ENCODE measurements at regions not wholly inside any gene's neighbourhood (a gene's known extent, or its start where the extent isn't known, plus 50 kb on each side); places are given as distances from the start of the nearest gene placed in this dataset.

DNA sequence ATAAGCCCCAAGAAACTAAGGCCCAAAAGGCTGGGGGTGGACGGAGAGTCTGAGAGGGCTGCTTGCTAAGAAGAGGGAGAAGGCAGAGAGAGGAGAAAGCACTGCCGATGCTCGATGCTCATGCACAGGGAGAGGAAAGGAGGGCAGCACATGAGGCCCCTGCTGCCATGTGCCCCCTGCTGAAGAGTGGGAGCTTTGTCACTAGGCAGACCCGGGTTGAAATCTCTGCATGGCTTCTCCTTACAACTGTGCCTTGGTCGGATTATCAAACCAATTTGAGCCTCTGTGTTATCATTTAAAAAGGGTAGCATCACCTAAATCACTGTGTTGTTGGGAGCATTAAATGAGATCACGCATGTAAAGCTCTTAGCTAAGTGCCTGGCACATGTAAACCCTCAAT lies 330.5 kb downstream of the NXPE2 start:
- no peak for DNase-seq (ENCODE audit: low read depth in 2 of 2)

DNA sequence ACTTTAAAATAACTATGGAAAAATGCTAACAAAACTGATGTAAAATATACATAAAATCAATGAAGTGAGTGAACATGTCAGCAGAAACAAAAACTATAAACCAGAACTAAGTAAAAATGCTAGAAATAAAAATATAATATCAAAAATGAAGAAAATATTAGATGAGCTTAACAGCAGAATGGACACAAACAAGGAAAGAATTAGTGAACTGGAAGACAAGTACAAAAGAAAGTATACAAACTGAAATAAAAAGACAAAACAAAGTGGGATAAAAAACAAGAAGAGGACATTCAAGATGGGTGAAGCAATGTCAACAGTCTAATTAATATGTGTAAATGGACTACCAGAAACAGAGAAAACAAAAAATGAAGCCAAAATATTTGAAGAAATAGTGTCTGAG lies 339.2 kb downstream of the NXPE2 start:
- no peak for DNase-seq (ENCODE audit: low read depth in 2 of 2)

DNA sequence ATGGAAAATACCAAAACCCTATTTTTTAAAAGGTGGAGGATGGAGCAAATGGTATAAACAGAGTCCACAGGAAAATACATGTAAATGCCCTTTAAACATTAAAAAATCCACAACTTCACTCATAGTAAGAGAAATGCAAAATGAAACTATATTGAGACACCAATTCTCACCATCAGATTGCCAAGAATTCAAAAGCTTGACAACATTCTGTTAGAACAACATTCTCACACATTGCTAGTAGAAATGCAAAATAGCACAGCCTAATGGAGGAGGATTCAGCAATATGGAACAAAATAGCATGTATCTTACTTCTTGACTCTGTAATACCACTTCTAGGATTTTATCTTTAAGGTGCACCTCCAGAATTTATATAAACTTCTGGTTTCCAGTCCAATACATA lies 351.8 kb downstream of the NXPE2 start:
- no peak for DNase-seq (ENCODE audit: low read depth in 2 of 2)

DNA sequence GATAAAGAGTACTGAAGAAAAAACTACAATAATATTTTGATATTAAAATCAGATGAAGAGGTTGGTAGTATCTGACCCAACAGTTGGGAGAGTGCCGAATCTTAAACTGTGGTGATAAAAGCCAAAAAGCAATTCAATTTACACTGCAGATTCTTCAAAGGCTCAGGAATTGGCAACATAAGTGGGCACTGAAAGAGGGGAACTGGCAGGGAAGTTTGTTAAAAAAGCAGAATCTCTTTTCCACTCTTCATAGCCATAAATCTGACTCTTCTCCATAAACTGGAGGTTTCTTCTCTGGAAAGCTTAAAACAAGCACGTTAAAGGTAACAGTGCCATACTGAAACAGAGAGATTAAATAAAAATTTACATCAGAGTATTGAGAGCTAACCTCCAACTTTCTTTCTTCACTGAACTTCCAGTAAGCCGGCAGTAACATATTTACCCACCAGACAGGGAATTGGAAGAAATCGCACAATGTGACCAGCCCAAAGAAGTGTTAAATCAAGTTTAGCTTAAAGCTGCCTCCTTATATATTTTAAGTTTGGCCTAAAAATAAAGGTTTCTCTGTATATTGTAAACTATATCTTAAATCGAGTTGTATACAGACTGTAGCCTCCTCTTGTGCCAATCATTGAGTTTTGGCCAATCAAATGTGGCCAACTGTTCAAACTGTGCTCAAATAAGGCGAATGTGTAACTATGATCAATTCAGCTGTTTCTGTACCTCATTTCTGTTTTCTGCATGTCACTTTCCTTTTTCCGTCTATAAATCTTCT lies 358.3 kb downstream of the NXPE2 start:
- DNase-seq (ENCODE audit: low read depth in 2 of 2), result no peak

DNA sequence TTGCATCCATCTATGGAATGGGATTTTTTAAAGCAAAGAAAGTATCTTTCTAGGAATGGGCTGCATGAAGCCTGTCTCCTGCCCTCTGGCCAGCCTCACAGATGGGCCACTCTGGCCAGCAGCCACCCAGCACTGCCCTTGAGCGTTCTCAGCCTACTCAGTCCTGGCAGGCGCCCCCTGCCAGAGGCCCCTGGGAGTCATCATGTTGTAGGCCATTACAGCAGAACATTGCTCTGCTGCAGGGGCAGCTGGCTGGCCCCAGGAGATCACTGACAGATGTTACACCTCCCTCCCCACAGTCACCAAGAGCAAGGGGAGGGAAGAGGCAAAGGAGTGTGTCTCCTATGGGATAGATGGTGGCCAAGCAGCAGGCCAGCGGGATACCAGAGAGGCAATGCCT lies 363.7 kb downstream of the NXPE2 start:
- DNase-seq (ENCODE audit: low read depth in 2 of 2), result no peak

DNA sequence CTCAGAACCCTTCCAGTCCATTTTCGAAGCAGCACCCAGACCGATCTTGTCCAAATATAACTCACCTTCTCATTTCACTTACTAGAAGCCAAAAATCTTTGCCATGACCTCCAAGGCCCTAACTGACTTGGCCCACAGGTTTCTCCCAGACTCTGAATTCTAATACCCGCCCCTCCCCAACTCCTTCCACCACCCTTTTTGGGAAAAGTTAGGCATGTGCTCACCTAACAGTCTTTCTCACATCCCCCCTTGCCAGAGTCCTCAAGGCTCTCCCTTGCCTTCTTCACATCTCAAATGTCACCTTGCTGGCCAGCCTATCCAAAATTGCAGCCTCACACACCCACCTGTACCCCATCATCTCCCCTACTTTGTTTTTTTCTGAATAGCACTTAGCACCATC lies 369.3 kb downstream of the NXPE2 start:
- DNase-seq (ENCODE audit: low read depth in 2 of 2), result no peak

DNA sequence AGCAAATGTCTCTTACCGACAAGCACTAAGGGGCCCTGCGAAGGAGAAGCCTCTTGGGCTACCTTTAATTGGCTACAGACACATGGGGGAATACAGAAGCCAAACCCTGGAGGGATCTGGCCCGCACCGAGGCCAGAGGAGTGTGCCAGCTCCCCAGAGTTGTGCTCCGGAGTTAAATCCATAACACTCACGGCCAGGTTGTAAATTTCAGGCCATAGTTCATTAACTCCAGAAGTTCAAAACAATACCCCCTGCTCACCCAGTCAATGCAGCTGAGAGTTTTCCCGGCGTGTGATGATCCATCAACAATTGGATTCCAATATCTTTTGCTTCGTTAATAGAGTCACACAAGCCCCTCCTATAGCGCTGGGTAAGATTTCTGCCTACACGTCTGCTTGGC lies 371.5 kb downstream of the NXPE2 start:
- no peak for DNase-seq (ENCODE audit: low read depth in 2 of 2)

DNA sequence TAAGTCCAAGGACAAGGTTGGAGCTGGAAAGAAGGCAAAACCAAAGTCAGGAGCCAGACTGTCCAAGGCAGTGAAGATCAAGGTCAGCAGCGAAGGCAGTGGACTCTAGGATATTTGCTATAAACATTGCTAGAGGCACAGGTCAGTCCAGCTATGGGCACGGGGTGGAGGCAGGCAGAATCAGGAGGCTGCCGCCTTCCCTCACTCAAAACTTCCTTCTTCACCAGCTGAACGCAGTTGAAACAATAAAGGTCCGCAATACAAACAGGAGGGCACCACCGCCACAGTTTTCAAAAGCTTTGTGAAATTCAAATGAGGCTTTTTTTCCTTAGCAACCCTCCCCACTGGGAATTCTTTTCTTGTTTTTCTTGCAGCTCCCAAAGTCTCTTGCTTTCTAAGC lies 372.4 kb downstream of the NXPE2 start:
- DNase-seq (ENCODE audit: low read depth in 2 of 2), result no peak

DNA sequence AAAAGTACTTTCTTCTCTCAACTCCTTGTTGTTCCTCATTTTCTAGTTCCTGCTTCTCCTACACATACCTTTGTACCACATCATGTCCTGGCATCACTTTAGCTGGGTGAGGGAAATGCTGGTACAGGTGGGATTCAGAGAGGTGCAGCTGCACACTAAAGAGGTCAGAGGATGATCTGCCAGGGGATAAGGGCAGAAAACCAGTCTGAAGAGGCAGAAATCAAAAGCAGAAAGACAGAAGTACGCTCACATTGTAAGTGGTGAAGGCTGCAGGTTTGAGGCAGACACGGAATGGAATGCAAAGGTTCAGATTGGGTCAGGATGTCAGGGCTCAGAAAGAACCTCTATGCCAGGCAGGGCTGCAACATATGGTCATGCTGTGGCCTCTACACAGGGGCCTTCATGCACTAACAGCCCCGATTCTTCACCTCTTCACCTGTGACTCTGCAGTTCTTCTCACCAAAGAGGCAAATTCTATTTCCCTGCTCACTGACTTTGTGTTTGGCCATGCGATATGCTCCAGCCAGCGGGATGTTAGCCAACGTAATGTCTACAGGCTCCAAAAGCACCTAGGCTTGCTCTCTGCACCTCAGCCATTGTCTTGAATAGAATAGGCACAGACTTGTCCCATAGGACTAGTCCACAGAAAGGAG lies 373.7 kb downstream of the NXPE2 start:
- DNase-seq (ENCODE audit: low read depth in 2 of 2), result no peak

DNA sequence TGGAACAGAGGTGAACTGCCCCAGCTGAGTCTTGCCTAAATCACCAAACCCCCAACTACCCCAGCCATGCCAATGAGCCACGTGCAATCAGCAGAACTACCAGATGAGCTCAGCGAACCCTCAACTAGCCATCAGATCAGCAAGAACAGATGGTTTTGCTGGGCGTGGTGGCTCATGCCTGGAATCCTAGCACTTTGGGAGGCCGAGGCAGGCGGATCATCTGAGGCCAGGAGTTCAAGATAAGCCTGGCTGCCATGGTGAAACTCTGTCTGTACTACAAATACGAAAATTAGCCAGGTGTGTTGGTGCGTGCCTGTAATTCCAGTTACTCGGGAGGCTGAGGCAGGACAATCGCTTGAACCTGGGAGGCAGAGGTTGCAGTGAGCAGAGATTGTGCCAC lies 374.3 kb downstream of the NXPE2 start:
- no peak for DNase-seq (ENCODE audit: low read depth in 2 of 2)

DNA sequence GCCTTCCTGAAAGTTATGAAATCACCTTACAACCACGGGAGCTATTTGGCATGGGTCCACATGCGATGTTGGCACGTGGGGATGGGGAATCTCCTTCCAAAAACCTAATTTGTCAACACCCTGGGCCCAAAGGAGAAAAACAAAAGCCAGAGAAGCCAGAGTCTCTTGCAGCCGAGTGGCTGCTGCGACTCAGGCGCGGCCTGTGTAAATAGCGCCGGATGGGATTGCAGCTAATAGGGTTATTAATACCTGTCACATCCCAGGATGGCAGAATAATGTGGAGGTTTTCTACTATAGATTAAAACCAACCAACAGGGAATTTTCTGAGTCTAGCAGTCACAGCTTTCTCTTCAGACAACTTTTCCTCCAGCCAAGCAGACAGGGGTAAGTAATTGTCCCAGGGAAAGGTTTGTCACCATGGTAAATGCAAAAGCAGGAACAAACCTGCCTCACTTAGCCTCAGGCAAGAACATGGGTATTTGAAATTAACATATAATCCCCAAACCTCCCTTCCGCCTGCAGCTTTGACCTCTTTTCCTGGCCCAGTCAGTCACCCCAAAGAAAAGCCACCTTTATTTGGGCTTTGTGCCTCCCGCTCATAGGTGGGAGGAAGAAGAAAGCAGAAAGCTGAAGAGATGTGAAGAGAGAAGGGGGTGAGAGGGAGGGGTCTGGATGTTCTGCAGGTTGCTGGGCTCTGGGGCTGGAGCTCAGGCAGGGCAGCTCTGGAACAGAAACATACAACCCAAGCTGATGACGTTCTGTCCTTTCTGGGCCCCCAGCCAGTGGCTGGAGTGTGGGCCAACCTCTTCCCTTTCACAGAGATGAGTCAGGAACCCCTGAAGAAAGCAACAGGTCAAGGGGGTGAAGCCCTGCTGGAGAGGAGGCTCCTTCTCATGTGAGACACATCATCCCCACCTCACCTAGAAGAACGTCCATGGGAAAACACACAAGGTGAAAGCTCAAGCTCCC lies 376.5 kb downstream of the NXPE2 start:
- DNase-seq (ENCODE audit: low read depth in 2 of 2), result no peak

DNA sequence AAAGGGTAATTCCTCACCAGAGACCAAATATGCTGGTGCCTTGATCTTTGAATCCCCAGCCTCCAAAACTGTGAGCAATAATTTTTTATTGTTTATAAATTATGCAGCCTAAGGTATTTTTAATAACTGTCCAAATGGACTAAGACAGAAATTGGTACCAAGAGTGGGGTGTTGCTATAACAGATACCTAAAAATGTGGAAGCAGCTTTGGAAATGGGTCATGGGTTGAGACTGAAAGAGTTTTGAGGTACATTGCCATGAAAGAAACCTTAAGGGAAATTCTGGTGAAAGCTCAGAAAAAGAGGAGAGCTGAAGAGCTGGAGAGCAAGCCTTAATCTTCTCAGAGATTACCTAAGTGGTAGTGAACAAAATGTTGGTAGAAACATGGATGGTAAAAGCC lies 378.2 kb downstream of the NXPE2 start:
- DNase-seq (ENCODE audit: low read depth in 2 of 2), result no peak

DNA sequence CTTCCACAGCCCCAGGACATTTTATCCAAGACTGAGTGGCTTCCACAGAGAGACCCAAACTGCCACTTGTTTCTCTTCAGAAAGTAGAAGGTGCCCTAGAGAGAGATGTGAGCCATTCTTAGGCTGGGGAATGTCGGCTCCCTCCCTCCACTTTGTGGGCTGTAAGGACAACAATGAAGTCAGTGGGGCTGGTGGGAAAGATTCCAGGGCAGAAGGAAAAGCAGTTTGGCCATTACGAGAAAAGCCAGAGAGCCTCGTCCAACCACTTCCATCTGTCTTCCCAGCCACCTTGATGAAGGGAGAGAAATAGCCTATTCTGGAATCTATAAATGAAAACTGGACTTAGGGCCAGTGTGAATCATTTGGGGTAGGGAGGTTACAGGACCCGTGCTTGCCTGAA lies 382.5 kb downstream of the NXPE2 start:
- DNase-seq (ENCODE audit: low read depth in 2 of 2), result no peak

DNA sequence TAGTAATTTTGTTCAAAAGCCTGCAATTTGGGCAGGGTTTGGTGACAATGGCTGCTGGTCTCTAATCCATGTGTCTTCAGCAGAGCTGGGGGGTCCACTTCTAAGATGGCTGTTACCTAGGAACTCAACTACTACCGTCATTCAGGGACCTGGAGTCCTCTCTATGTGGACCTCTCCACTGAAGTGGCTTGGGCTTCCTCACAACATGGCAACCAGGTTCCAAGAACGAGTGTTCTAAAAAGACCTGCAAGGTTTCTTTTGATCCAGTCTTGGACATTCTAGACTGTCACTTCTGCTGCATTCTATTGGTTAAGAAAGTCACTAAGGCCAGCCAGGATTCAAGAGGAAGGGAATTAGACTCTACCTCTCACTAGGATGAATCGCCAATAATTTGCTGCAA lies 387.0 kb downstream of the NXPE2 start:
- DNase-seq (ENCODE audit: low read depth in 2 of 2), result no peak

DNA sequence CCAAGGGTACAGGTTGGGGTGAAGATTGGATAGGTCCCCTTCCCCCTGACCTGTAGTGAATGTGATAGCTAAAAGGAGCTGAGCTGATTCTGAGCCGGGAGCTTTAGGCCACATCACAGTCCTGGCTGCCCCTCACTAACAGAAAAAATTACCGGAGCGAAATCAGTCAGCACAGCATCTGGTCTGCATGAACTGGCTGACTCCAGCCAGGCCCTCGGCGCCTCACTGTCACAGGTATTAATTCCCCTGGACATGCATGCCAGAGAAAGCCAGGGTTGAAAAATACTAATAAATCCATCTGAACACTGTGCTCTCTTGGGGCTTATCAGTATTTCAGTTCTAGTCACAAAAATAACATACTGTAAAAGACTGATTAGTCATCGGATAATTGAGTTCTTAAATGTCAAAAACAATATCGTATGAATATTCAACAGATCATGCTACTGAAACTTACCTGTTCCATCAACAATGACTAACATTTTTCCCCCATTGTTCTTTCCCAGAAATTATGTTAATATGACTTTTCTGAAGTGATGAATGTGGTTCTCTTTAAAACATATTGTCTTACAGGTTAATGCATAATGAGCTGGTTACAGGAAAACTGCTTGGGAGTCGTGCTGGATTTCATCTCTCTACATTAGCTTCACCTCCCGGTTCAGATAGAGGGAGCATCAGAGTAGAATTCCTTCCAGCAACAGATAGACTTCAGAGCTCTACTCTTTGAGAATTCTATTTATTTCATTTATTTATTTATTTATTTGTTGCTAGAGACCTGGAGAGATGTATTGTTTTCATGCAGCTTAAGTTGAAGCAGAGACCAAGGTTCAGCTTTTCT lies 387.7 kb downstream of the NXPE2 start:
- DNase-seq (ENCODE audit: low read depth in 2 of 2), result no peak

DNA sequence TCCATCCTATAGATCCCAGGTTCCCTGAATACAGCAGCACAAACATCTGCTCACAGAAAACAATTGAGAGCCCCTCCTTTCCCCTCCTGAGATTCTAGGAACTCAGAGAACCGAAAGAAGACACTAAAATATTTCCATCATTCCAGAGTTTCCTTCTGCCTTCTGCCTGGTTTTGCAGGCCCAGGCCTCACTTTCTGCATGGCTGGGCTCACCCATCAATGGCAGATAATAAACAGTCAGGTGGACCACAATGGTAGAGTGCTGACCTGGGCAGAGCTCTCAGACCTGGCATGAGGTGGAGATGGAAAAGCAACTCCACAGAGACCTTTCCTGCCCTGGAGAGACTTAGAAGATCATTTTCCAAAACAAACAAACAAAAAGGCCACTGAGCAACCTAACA lies 389.1 kb downstream of the NXPE2 start:
- no peak for DNase-seq (ENCODE audit: low read depth in 2 of 2)

DNA sequence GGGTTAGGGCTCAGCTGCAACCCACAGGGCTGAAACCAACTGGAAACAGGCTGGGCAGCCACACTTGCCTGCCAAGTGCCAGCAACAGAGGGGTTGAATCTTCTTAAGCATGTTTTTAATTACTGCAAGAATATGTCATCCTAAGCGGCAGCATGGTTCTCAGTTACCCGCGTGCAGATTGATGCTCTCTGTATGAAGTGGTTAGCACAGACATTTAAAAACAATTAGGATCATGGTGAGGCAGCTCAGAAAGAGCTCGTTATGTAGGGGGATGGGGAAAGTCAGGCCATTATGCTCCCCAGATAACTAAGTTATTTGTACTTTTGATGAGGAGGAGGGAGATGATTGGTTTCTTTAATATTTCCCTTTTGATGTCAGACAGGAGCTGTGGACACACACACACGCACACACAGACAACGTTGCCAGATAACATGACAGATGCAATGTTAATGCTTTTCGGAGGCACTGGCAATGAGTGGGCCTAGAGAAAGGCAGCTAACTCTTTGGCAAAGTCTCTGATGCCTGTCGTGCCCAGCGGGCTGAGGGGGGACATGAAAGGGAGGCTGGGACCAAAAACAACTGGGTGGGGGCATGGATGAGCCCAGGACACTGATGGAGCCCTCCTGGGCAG lies 389.7 kb downstream of the NXPE2 start:
- no peak for DNase-seq (ENCODE audit: low read depth in 2 of 2)

DNA sequence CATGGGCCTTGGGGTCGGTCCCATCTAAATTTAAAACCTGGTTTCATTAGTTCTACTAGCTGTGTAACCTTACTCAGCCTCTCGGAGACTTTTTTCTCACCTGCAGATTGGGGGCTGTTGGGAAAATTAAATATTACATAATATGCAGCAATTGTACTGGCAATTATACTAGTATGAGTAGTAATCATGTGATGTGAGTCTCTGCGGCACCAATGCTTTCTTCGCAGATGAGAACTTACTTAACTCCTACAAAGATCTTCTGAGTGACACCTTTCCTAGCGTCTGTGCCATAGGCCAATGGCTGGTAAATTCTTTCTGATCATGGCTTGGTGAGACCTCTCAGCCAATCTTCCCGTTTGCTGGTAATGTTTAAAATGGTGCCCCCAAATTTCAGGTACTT lies 391.3 kb downstream of the NXPE2 start:
- DNase-seq (ENCODE audit: low read depth in 2 of 2), result no peak

DNA sequence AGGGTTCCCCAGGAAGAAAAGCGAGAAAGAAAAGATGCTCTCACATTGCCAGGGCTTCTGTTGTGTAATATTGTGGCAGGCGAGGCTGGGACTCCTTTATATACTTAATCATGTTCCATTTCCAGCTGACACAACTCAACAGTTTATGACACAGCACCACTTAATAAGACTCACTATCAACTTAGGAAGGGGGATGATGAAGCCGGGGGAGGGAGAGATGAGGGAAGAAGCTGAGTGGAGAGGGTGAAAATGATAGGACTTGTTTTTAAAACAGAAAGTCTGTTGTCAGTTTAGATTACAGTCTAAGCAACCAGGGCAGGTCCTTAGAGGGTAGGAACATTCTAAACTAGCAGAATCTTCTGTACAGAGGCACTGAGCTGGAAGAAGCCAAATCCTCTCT lies 397.0 kb downstream of the NXPE2 start:
- no peak for DNase-seq (ENCODE audit: low read depth in 2 of 2)

DNA sequence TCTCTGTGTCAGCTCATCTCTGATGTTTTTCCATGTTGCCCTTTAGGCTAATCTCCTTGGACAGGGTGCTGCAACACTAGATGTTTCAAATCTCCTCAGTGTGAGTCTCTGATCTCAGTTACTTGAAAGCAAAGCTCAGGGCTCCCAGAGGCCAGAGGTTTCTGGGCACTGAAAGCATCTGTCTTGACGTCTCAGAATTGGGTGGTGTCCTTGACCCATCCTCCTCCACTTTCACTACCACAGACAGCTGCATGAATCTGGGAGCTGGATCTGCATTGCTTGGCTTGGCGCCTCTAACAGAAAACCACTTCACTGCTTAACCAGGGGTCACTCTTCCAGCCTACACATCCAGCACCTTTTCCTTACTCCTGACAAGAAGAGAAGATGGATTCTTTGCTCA lies 399.4 kb downstream of the NXPE2 start:
- DNase-seq (ENCODE audit: low read depth in 2 of 2), result no peak

Measured in dermis microvascular lymphatic vessel endothelial cell (primary cell).